MCF 10A (cell line): ENCODE measurements at regions not wholly inside any gene's neighbourhood (a gene's known extent, or its start where the extent isn't known, plus 50 kb on each side); places are given as distances from the start of the nearest gene placed in this dataset.

Experiments
- BruUV-seq: library from RNA; stranded (reverse); fragments of 400-500 nt; replicated peaks from 2 replicates; lab custom pipeline; 2021; lab: Mats Ljungman, UMichigan
- CTCF ChIA-PET: fragments of 300-600 bp; sonication (Branson Sonifier 250); formaldehyde crosslinking; extraction: SDS; loops from one replicate; lab custom pipeline; 2021; ENCODE audit warnings: antibody characterized with exemption, inconsistent platforms; lab: Yijun Ruan, JAX
- POLR2A ChIA-PET: fragments of 300-600, 350-650 bp; sonication (Branson Sonifier 250); formaldehyde crosslinking; extraction: SDS; loops from one replicate; lab custom pipeline; 2020; ENCODE audit warnings: antibody characterized with exemption, inconsistent platforms; lab: Yijun Ruan, JAX
- DNase-seq: peaks from one replicate; pipeline ENCODE4 v3.0.0-alpha.2; 2018; ENCODE audit not compliant: unreplicated experiment
- H3K27ac Mint-ChIP-seq: one replicate; pipeline ENCODE4 v1.8.0; 2022; ENCODE audit warnings: mild to moderate bottlenecking, low read depth, mixed read lengths; ENCODE audit not compliant: unreplicated experiment
- H3K27me3 Mint-ChIP-seq: one replicate; pipeline ENCODE4 v1.8.0; 2022; ENCODE audit warnings: mixed read lengths; ENCODE audit not compliant: insufficient read depth, unreplicated experiment
- H3K36me3 Mint-ChIP-seq: one replicate; pipeline ENCODE4 v1.8.0; 2022; ENCODE audit warnings: mild to moderate bottlenecking, moderate library complexity, mixed read lengths; ENCODE audit not compliant: insufficient read depth, unreplicated experiment
- H3K4me1 Mint-ChIP-seq: one replicate; pipeline ENCODE4 v1.8.0; 2022; ENCODE audit warnings: mixed read lengths; ENCODE audit not compliant: insufficient read depth, unreplicated experiment
- H3K4me3 Mint-ChIP-seq: one replicate; pipeline ENCODE4 v1.8.0; 2022; ENCODE audit warnings: mild to moderate bottlenecking, moderate library complexity, mixed read lengths; ENCODE audit not compliant: unreplicated experiment
- H3K9me3 Mint-ChIP-seq: one replicate; pipeline ENCODE4 v1.8.0; 2022; ENCODE audit warnings: mixed read lengths; ENCODE audit not compliant: unreplicated experiment
- CTCF ChIP-seq: fragments of 200-600 bp; IDR thresholded peaks from one replicate; pipeline ENCODE4 v1.8.0; 2022; ENCODE audit warnings: antibody characterized with exemption, mild to moderate bottlenecking; ENCODE audit not compliant: unreplicated experiment
- intact Hi-C: fragments of 100-400 bp; cut with micrococcal nuclease; formaldehyde crosslinking; loops from 2 replicates; pipeline ENCODE4 v1.14.1; 2022

- Mint-ChIP-seq H3K27me3 (no peaks in the 10 kb centered on the region), H3K36me3 (no peaks in the 10 kb centered on the region), H3K4me1 (peaks cover 28% of the 10 kb centered on the region), H3K9me3 (no peaks in the 10 kb centered on the region), H3K4me3 (no peak overlapping the region), H3K27ac (no peak overlapping the region)
- POLR2A ChIA-PET = no interaction called here
- intact Hi-C loops = no loop called here
- no peak for TF ChIP-seq CTCF
- DNase-seq = no peak
- no TSS peak for BruUV-seq
- CTCF ChIA-PET = no interaction called here
Observed at GRCh38 chr2:120930864-120931263, 195.2 kb downstream of the GLI2 start.

- H3K36me3 Mint-ChIP-seq = no peaks in the 10 kb centered on the region
- no peak overlapping the region for H3K4me3 Mint-ChIP-seq
- no peak overlapping the region for H3K27ac Mint-ChIP-seq
- ChIA-PET CTCF (no interaction called here), POLR2A (no interaction called here)
- TF ChIP-seq CTCF = no peak
- H3K4me1 Mint-ChIP-seq = peaks cover 39% of the 10 kb centered on the region
- no peaks in the 10 kb centered on the region for H3K9me3 Mint-ChIP-seq
- H3K27me3 Mint-ChIP-seq = no peaks in the 10 kb centered on the region
- no TSS peak for BruUV-seq
- DNase-seq = no peak
- intact Hi-C loops = no loop called here
Observed at GRCh38 chr2:120932472-120932871, 196.8 kb downstream of the GLI2 start.

GRCh38 chr2:120932881-120933280 is 197.2 kb downstream of the GLI2 start:
- no peak for TF ChIP-seq CTCF
- CTCF ChIA-PET = no interaction called here
- Mint-ChIP-seq H3K27me3 (no peaks in the 10 kb centered on the region), H3K36me3 (no peaks in the 10 kb centered on the region), H3K4me3 (no peak overlapping the region), H3K9me3 (no peaks in the 10 kb centered on the region), H3K4me1 (peaks cover 43% of the 10 kb centered on the region), H3K27ac (no peak overlapping the region)
- intact Hi-C loops = no loop called here
- no TSS peak for BruUV-seq
- no peak for DNase-seq
- POLR2A ChIA-PET = no interaction called here

GRCh38 chr2:120933693-120934573 is 198.3 kb downstream of the GLI2 start:
- no peak overlapping the region for H3K27ac Mint-ChIP-seq
- H3K4me3 Mint-ChIP-seq = no peak overlapping the region
- H3K4me1 Mint-ChIP-seq = peaks cover 46% of the 10 kb centered on the region

More at GRCh38 chr2:120933693-120934573, 198.3 kb downstream of the GLI2 start:
- TF ChIP-seq CTCF = no peak
- Mint-ChIP-seq H3K27me3 (no peaks in the 10 kb centered on the region), H3K9me3 (no peaks in the 10 kb centered on the region), H3K36me3 (no peaks in the 10 kb centered on the region)
- POLR2A ChIA-PET = no interaction called here
- intact Hi-C loops = loop anchor here (2.0 kb wide), 1 partner anchor 67 kb away; no protein-coding TSS in a partner anchor
- no peak for DNase-seq
- BruUV-seq = no TSS peak
- CTCF ChIA-PET = no interaction called here
